HG02870 (cell line): ENCODE measurements at regions not wholly inside any gene's neighbourhood (a gene's known extent, or its start where the extent isn't known, plus 50 kb on each side); places are given as distances from the start of the nearest gene placed in this dataset.
A peak's percentile ranks its signal among the peaks of the same experiment; 100 is the strongest.

ENCODE experiments used
- ATAC-seq: cut with Tn5 transposase; IDR thresholded peaks from one replicate; pipeline ENCODE4 v1.9.1; 2021; ENCODE audit warnings: mild to moderate bottlenecking, moderate library complexity; ENCODE audit not compliant: unreplicated experiment

- ATAC-seq: no peak
These were observed 50.3 kb upstream of the FNDC1 start for GRCh38 chr6:159118924-159119323.

- no peak for ATAC-seq
These were observed 51.6 kb upstream of the FNDC1 start for GRCh38 chr6:159117563-159117962.

GRCh38 chr6:159117046-159117445 is 52.2 kb upstream of the FNDC1 start:
- no peak for ATAC-seq

- no peak for ATAC-seq
These were observed 52.9 kb upstream of the FNDC1 start for GRCh38 chr6:159116343-159116742.

GRCh38 chr6:159114569-159114968 is 54.6 kb upstream of the FNDC1 start:
- no peak for ATAC-seq

- ATAC-seq: no peak
These were observed 56.0 kb upstream of the FNDC1 start for GRCh38 chr6:159113223-159113622.

- no peak for ATAC-seq
These were observed 56.5 kb upstream of the FNDC1 start for GRCh38 chr6:159112714-159113113.

GRCh38 chr6:159110748-159111147 is 58.5 kb upstream of the FNDC1 start:
- ATAC-seq: no peak

GRCh38 chr6:159110013-159110412 is 59.2 kb upstream of the FNDC1 start:
- no peak for ATAC-seq

- ATAC-seq: no peak
These were observed 59.8 kb upstream of the FNDC1 start for GRCh38 chr6:159109391-159109790.

GRCh38 chr6:159108426-159108985 is 60.7 kb upstream of the FNDC1 start:
- ATAC-seq: no peak

GRCh38 chr6:159107451-159108260 is 61.5 kb upstream of the FNDC1 start:
- ATAC-seq: no peak

GRCh38 chr6:159106627-159107241 is 61.9 kb upstream of the TAGAP start:
- ATAC-seq: peak; percentile 91

- no peak for ATAC-seq
These were observed 60.9 kb upstream of the TAGAP start for GRCh38 chr6:159105716-159106115.

- no peak for ATAC-seq
These were observed 60.1 kb upstream of the TAGAP start for GRCh38 chr6:159104931-159105330.

GRCh38 chr6:159104163-159104925 is 59.6 kb upstream of the TAGAP start:
- ATAC-seq: peak; percentile 33

GRCh38 chr6:159103396-159104162 is 58.8 kb upstream of the TAGAP start:
- ATAC-seq: no peak

- ATAC-seq: no peak
These were observed 57.8 kb upstream of the TAGAP start for GRCh38 chr6:159102373-159103160.

GRCh38 chr6:159101656-159102055 is 56.9 kb upstream of the TAGAP start:
- ATAC-seq: no peak
